HG03060 (cell line): ENCODE measurements at regions not wholly inside any gene's neighbourhood (a gene's known extent, or its start where the extent isn't known, plus 50 kb on each side); places are given as distances from the start of the nearest gene placed in this dataset.
"Not testable (repeated sequence)": the region's sequence is repeated elsewhere in the genome, so short reads cannot be mapped to it uniquely, and the experiment has no call there.

Experiments used
- ATAC-seq: cut with Tn5 transposase; IDR thresholded peaks from one replicate; pipeline ENCODE4 v1.9.1; 2021; ENCODE audit warnings: low read depth, moderate number of reproducible peaks; ENCODE audit not compliant: unreplicated experiment

GRCh38 chr6:14505401-14505800 is 387.8 kb downstream of the CD83 start:
- ATAC-seq: no peak

- ATAC-seq: no peak
Observed at GRCh38 chr6:14506656-14507246, 389.2 kb downstream of the CD83 start.

GRCh38 chr6:14509120-14509519 is 391.5 kb downstream of the CD83 start:
- no peak for ATAC-seq

- no peak for ATAC-seq
Observed at GRCh38 chr6:14510038-14510437, 392.5 kb downstream of the CD83 start.

GRCh38 chr6:14511061-14511586 is 393.6 kb downstream of the CD83 start:
- ATAC-seq: no peak

- ATAC-seq: no peak
Observed at GRCh38 chr6:14512246-14512645, 394.7 kb downstream of the CD83 start.

- no peak for ATAC-seq
Observed at GRCh38 chr6:14513496-14514393, 396.2 kb downstream of the CD83 start.

- no peak for ATAC-seq
Observed at GRCh38 chr6:14516956-14517355, 399.4 kb downstream of the CD83 start.

- no peak for ATAC-seq
Observed at GRCh38 chr6:14517516-14518105, 400.0 kb downstream of the CD83 start.

GRCh38 chr6:14518515-14519217 is 401.1 kb downstream of the CD83 start:
- no peak for ATAC-seq

GRCh38 chr6:14520029-14520428 is 402.5 kb downstream of the CD83 start:
- no peak for ATAC-seq

- no peak for ATAC-seq
Observed at GRCh38 chr6:14520536-14520935, 403.0 kb downstream of the CD83 start.

GRCh38 chr6:14521141-14521540 is 403.6 kb downstream of the CD83 start:
- ATAC-seq: no peak

GRCh38 chr6:14521861-14522260 is 404.3 kb downstream of the CD83 start:
- ATAC-seq: not testable (repeated sequence)

- ATAC-seq: no peak
Observed at GRCh38 chr6:14524319-14524718, 406.7 kb downstream of the CD83 start.

- ATAC-seq: no peak
Observed at GRCh38 chr6:14530385-14530784, 412.8 kb downstream of the CD83 start.

- no peak for ATAC-seq
Observed at GRCh38 chr6:14533446-14533845, 415.9 kb downstream of the CD83 start.

- ATAC-seq: no peak
Observed at GRCh38 chr6:14537030-14537429, 419.5 kb downstream of the CD83 start.

GRCh38 chr6:14540276-14540675 is 422.7 kb downstream of the CD83 start:
- ATAC-seq: no peak

GRCh38 chr6:14540810-14541540 is 423.4 kb downstream of the CD83 start:
- ATAC-seq: no peak
